WERI-Rb-1 (cell line): ENCODE measurements at regions not wholly inside any gene's neighbourhood (a gene's known extent, or its start where the extent isn't known, plus 50 kb on each side); places are given as distances from the start of the nearest gene placed in this dataset.

Experiments used
- DNase-seq: peaks from one replicate; pipeline ENCODE4 v3.0.0-alpha.2; 2020
- H3K27ac ChIP-seq: fragments of 250-450 bp; sonication (Bioruptor Pico); 2 replicates; pipeline ENCODE4 v1.5.1; 2020; ENCODE audit warnings: mild to moderate bottlenecking, moderate library complexity
- H3K27me3 ChIP-seq: fragments of 250-450 bp; sonication (Bioruptor Pico); 2 replicates; pipeline ENCODE4 v1.5.1; 2021; ENCODE audit warnings: mild to moderate bottlenecking, low read depth, moderate library complexity; ENCODE audit not compliant: insufficient read depth, severe bottlenecking
- H3K36me3 ChIP-seq: fragments of 250-450 bp; sonication (Bioruptor Pico); 2 replicates; pipeline ENCODE4 v1.5.1; 2020; ENCODE audit warnings: mild to moderate bottlenecking, moderate library complexity
- H3K4me3 ChIP-seq: 2 replicates; pipeline ENCODE4 v1.5.1; 2011; ENCODE audit warnings: low read depth, mild to moderate bottlenecking, control low read depth, low read length
- H3K9me3 ChIP-seq: fragments of 250-450 bp; sonication (Bioruptor Pico); 2 replicates; pipeline ENCODE4 v1.5.1; 2021; ENCODE audit warnings: mild to moderate bottlenecking, moderate library complexity; ENCODE audit not compliant: severe bottlenecking
- CTCF ChIP-seq: IDR thresholded peaks from 2 replicates; pipeline ENCODE4 v1.5.1; 2011; ENCODE audit warnings: low read depth, mild to moderate bottlenecking, control low read depth, inconsistent platforms, low read length

- DNase-seq: no peak
- H3K9me3 ChIP-seq: no peaks in the 10 kb centered on the region
- H3K36me3 ChIP-seq: no peaks in the 10 kb centered on the region
- TF ChIP-seq CTCF: no peak
- H3K27ac ChIP-seq: no peak overlapping the region
- no peak overlapping the region for H3K4me3 ChIP-seq
- H3K27me3 ChIP-seq: no peaks in the 10 kb centered on the region
These were observed 97.7 kb upstream of the TMEM196 start for GRCh38 chr7:19871102-19871501.

GRCh38 chr7:19869979-19870378 lies 96.6 kb upstream of the TMEM196 start:
- no peak for DNase-seq
- TF ChIP-seq CTCF: no peak
- Histone ChIP-seq H3K27ac (no peak overlapping the region), H3K4me3 (no peak overlapping the region), H3K36me3 (no peaks in the 10 kb centered on the region), H3K9me3 (no peaks in the 10 kb centered on the region), H3K27me3 (no peaks in the 10 kb centered on the region)

GRCh38 chr7:19853261-19853832 lies 79.9 kb upstream of the TMEM196 start:
- H3K9me3 ChIP-seq: no peaks in the 10 kb centered on the region
- no peak for DNase-seq
- no peaks in the 10 kb centered on the region for H3K36me3 ChIP-seq
- no peak overlapping the region for H3K4me3 ChIP-seq
- no peaks in the 10 kb centered on the region for H3K27me3 ChIP-seq
- no peak overlapping the region for H3K27ac ChIP-seq
- no peak for TF ChIP-seq CTCF

GRCh38 chr7:19852192-19852591 lies 78.8 kb upstream of the TMEM196 start:
- Histone ChIP-seq H3K27ac (no peak overlapping the region), H3K9me3 (no peaks in the 10 kb centered on the region), H3K36me3 (no peaks in the 10 kb centered on the region), H3K4me3 (no peak overlapping the region), H3K27me3 (no peaks in the 10 kb centered on the region)
- no peak for DNase-seq
- no peak for TF ChIP-seq CTCF

GRCh38 chr7:19851504-19851903 lies 78.1 kb upstream of the TMEM196 start:
- Histone ChIP-seq H3K36me3 (no peaks in the 10 kb centered on the region), H3K4me3 (no peak overlapping the region), H3K27me3 (no peaks in the 10 kb centered on the region), H3K27ac (no peak overlapping the region), H3K9me3 (no peaks in the 10 kb centered on the region)
- TF ChIP-seq CTCF: no peak
- no peak for DNase-seq

GRCh38 chr7:19834566-19834965 lies 61.1 kb upstream of the TMEM196 start:
- Histone ChIP-seq H3K27ac (no peak overlapping the region), H3K27me3 (no peaks in the 10 kb centered on the region), H3K4me3 (no peak overlapping the region), H3K36me3 (no peaks in the 10 kb centered on the region), H3K9me3 (no peaks in the 10 kb centered on the region)
- TF ChIP-seq CTCF: no peak
- no peak for DNase-seq
